Fibroblast of the aortic adventitia (primary cell): ENCODE measurements at regions not wholly inside any gene's neighbourhood (a gene's known extent, or its start where the extent isn't known, plus 50 kb on each side); places are given as distances from the start of the nearest gene placed in this dataset.

ENCODE experiments used
- DNase-seq: peaks from one replicate; pipeline ENCODE4 v3.0.0-alpha.2; 2010; ENCODE audit warnings: low read depth
- H3K4me3 ChIP-seq: 2 replicates; pipeline ENCODE4 v1.5.1; 2011; ENCODE audit warnings: low read depth, mild to moderate bottlenecking, control low read depth, low read length, moderate library complexity
- CTCF ChIP-seq: IDR thresholded peaks from 2 replicates; pipeline ENCODE4 v1.5.1; 2011; ENCODE audit warnings: mild to moderate bottlenecking, low read length, control low read depth, inconsistent platforms; ENCODE audit not compliant: insufficient read depth

GRCh38 chr18:76660571-76661192 lies 161.7 kb upstream of the ZNF236 start:
- DNase-seq, result no peak
- TF ChIP-seq CTCF, result no peak
- H3K4me3 ChIP-seq, result no peak overlapping the region

GRCh38 chr18:76658627-76659026 lies 163.6 kb upstream of the ZNF516 start:
- H3K4me3 ChIP-seq, result no peak overlapping the region
- peak; percentile 28 for TF ChIP-seq CTCF
- no peak for DNase-seq

GRCh38 chr18:76657911-76658470 lies 162.9 kb upstream of the ZNF516 start:
- TF ChIP-seq CTCF, result no peak
- no peak for DNase-seq
- H3K4me3 ChIP-seq, result no peak overlapping the region

- no peak for DNase-seq
- no peak for TF ChIP-seq CTCF
- H3K4me3 ChIP-seq, result no peak overlapping the region
Observed at GRCh38 chr18:76656925-76657827, 162.1 kb upstream of the ZNF516 start.

- no peak for TF ChIP-seq CTCF
- no peak for DNase-seq
- H3K4me3 ChIP-seq, result no peak overlapping the region
Observed at GRCh38 chr18:76654577-76654976, 159.5 kb upstream of the ZNF516 start.

GRCh38 chr18:76647322-76647721 lies 152.3 kb upstream of the ZNF516 start:
- H3K4me3 ChIP-seq, result no peak overlapping the region
- no peak for DNase-seq
- TF ChIP-seq CTCF, result no peak
